GM23338 (cell line): ENCODE measurements at regions not wholly inside any gene's neighbourhood (a gene's known extent, or its start where the extent isn't known, plus 50 kb on each side); places are given as distances from the start of the nearest gene placed in this dataset.

Experiments
- ATAC-seq: fragments of 200-7000 bp; cut with Tn5 transposase; 3 replicates; pipeline ENCODE4 v1.9.1; 2020
- DNase-seq: peaks from one replicate; pipeline ENCODE4 v3.0.0-alpha.2; 2015; ENCODE audit warnings: low spot score
- H2AFZ ChIP-seq: fragments of 200-600 bp; sonication (generic); 2 replicates; pipeline ENCODE4 v1.8.0; 2016; ENCODE audit warnings: antibody characterized with exemption, mild to moderate bottlenecking, moderate library complexity
- H3F3A ChIP-seq: fragments of 200-600 bp; sonication (generic); replicated peaks from 2 replicates; pipeline ENCODE4 v1.8.0; 2017; ENCODE audit warnings: antibody characterized with exemption, mixed run types, low read depth
- H3K27ac ChIP-seq: fragments of 200-600 bp; sonication (generic); 2 replicates; pipeline ENCODE4 v1.6.1; 2016; ENCODE audit warnings: low read depth
- H3K27me3 ChIP-seq: fragments of 200-600 bp; sonication (generic); 2 replicates; pipeline ENCODE4 v1.8.0; 2016; ENCODE audit warnings: mild to moderate bottlenecking, mixed run types, moderate library complexity; ENCODE audit not compliant: insufficient read depth
- H3K36me3 ChIP-seq: fragments of 200-600 bp; sonication (generic); 2 replicates; pipeline ENCODE4 v1.8.0; 2016; ENCODE audit warnings: mild to moderate bottlenecking; ENCODE audit not compliant: insufficient read depth
- H3K4me1 ChIP-seq: fragments of 200-600 bp; sonication (generic); 2 replicates; pipeline ENCODE4 v1.8.0; 2016; ENCODE audit warnings: mild to moderate bottlenecking, moderate library complexity; ENCODE audit not compliant: insufficient read depth
- H3K4me2 ChIP-seq: fragments of 200-600 bp; sonication (generic); 2 replicates; pipeline ENCODE4 v1.7.1; 2017; ENCODE audit warnings: mixed run types
- H3K4me3 ChIP-seq: fragments of 200-600 bp; sonication (generic); 2 replicates; pipeline ENCODE4 v1.6.1; 2016; ENCODE audit warnings: mixed run types
- H3K79me2 ChIP-seq: fragments of 200-600 bp; sonication (generic); replicated peaks from 2 replicates; pipeline ENCODE4 v1.8.0; 2017; ENCODE audit warnings: mild to moderate bottlenecking; ENCODE audit not compliant: insufficient read depth
- H3K9me2 ChIP-seq: fragments of 200-600 bp; sonication (generic); 2 replicates; pipeline ENCODE4 v1.8.0; 2017; ENCODE audit not compliant: insufficient read depth
- H4K20me1 ChIP-seq: fragments of 200-600 bp; sonication (generic); replicated peaks from 2 replicates; pipeline ENCODE4 v1.8.0; 2017; ENCODE audit warnings: mild to moderate bottlenecking; ENCODE audit not compliant: insufficient read depth
- H3K27ac Mint-ChIP-seq: 2 replicates; pipeline ENCODE4 v1.8.0; 2020; ENCODE audit warnings: inconsistent platforms, mild to moderate bottlenecking, moderate library complexity, mixed read lengths
- H3K27me3 Mint-ChIP-seq: 3 replicates; pipeline ENCODE4 v1.8.0; 2022; ENCODE audit warnings: low read depth, mild to moderate bottlenecking, moderate library complexity, mixed read lengths, inconsistent platforms; ENCODE audit not compliant: insufficient read depth, poor library complexity
- H3K36me3 Mint-ChIP-seq: 3 replicates; pipeline ENCODE4 v1.8.0; 2021; ENCODE audit warnings: low read depth, mild to moderate bottlenecking, inconsistent platforms, moderate library complexity, mixed read lengths
- H3K4me1 Mint-ChIP-seq: 3 replicates; pipeline ENCODE4 v1.8.0; 2020; ENCODE audit warnings: mild to moderate bottlenecking, inconsistent platforms, mixed read lengths
- H3K4me3 Mint-ChIP-seq: 3 replicates; pipeline ENCODE4 v1.8.0; 2021; ENCODE audit warnings: moderate library complexity, mild to moderate bottlenecking, inconsistent platforms, mixed read lengths
- H3K9me3 Mint-ChIP-seq: 3 replicates; pipeline ENCODE4 v1.8.0; 2020; ENCODE audit warnings: moderate library complexity, mild to moderate bottlenecking, inconsistent platforms, mixed read lengths
- CREB1 ChIP-seq: fragments of 250-450 bp; sonication (Bioruptor Pico); IDR thresholded peaks from 2 replicates; pipeline ENCODE4 v1.5.0; 2020; ENCODE audit warnings: low read depth, mild to moderate bottlenecking, moderate library complexity
- EZH2 ChIP-seq: fragments of 200-600 bp; sonication (generic); IDR thresholded peaks from one replicate; pipeline ENCODE4 v1.8.0; 2017; ENCODE audit warnings: antibody characterized with exemption, mild to moderate bottlenecking, low read depth; ENCODE audit not compliant: unreplicated experiment
- EZH2phosphoT487 ChIP-seq: fragments of 200-600 bp; sonication (generic); IDR thresholded peaks from one replicate; pipeline ENCODE4 v1.8.1; 2018; ENCODE audit warnings: antibody characterized with exemption; ENCODE audit not compliant: unreplicated experiment
- NANOG ChIP-seq: IDR thresholded peaks from 2 replicates; pipeline ENCODE4 v1.6.1; 2016; ENCODE audit warnings: antibody characterized with exemption, borderline replicate concordance
- POLR2AphosphoS5 ChIP-seq: IDR thresholded peaks from 2 replicates; pipeline ENCODE4 v1.6.1; 2016; ENCODE audit warnings: antibody characterized with exemption, low read depth
- STAT1 ChIP-seq: IDR thresholded peaks from one replicate; pipeline ENCODE4 v1.6.1; 2016; ENCODE audit warnings: antibody characterized with exemption; ENCODE audit not compliant: unreplicated experiment
- ZNF331 ChIP-seq: fragments of 250-450 bp; sonication (Bioruptor Pico); IDR thresholded peaks from 2 replicates; pipeline ENCODE4 v1.5.0; 2020; ENCODE audit warnings: low read depth, mild to moderate bottlenecking, moderate library complexity

DNA sequence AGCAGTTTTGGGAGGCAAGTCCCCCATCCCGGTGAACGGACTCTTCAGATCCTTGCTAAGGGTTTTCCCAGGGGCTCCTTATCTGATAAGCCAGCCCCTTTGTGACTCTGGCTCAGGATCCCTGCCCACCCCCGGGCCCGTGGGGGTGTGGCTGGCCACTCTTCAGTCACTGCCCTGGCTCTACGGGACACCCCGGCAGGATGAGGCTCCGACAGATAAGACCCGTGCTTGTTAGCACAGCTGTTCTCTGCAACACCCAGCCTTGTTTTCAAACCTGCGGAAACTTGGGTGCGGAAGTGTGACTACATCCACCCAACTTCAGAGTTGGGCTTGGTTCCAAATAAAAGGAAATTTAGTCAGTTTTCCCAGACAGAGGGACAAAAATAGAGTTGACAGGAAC lies 66.7 kb upstream of the PODXL start (continued):
- no peak for TF ChIP-seq ZNF331 (CRISPR knock-in tag)

DNA sequence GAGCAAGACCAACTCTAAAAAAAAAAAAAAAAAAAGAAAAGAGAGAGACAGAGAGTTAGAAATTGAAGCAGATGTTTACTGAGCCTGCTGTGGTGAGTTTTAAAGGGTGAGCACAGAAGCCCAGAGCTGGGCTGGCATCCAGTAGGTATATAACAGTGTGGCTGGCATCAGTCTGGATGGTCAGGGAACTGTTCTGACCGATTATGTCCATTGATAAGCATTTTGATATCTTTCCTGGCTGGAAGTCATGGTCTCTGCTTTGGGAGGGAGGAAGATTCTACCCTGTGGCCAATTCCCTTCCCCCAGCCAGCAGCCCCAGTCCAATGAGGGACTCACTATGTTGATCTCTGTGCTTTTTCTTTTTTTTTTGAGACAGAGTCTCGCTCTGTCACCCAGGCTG lies 65.2 kb upstream of the PODXL start:
- peaks cover 4% of the 10 kb centered on the region; the same call in 1 of the 2 replicates for H3F3A ChIP-seq
- no peaks in the 10 kb centered on the region for H3K79me2 ChIP-seq
- no peaks in the 10 kb centered on the region for H4K20me1 ChIP-seq
- no peak overlapping the region for H3K4me3 Mint-ChIP-seq
- 0 out of 2 replicates have a peak overlapping the region, but pooled peaks have one; percentile 66 for H2AFZ ChIP-seq
- no peak overlapping the region for H3K27ac ChIP-seq
- H3K4me1 ChIP-seq, result peaks cover 24% of the 10 kb centered on the region
- no peaks in the 10 kb centered on the region; the same call in 2 of the 3 replicates for H3K36me3 Mint-ChIP-seq
- 0 out of 2 replicates have a peak overlapping the region, but pooled peaks have one; percentile 20 for H3K4me2 ChIP-seq
- DNase-seq (no peak), ATAC-seq (no peak)
- H3K4me3 ChIP-seq, result no peak overlapping the region
- H3K9me2 ChIP-seq, result no peaks in the 10 kb centered on the region
- H3K4me1 Mint-ChIP-seq, result peaks cover 59% of the 10 kb centered on the region
- 0 out of 2 replicates have a peak overlapping the region, but pooled peaks have one; percentile 9 for H3K27ac Mint-ChIP-seq
- H3K27me3 ChIP-seq, result no peaks in the 10 kb centered on the region
- no peaks in the 10 kb centered on the region for H3K36me3 ChIP-seq
- no peaks in the 10 kb centered on the region for H3K9me3 Mint-ChIP-seq
- H3K27me3 Mint-ChIP-seq, result peaks cover 25% of the 10 kb centered on the region
- TF ChIP-seq CREB1 (CRISPR knock-in tag) (no peak), POLR2AphosphoS5 (no peak), EZH2phosphoT487 (no peak), NANOG (no peak), STAT1 (no peak)

DNA sequence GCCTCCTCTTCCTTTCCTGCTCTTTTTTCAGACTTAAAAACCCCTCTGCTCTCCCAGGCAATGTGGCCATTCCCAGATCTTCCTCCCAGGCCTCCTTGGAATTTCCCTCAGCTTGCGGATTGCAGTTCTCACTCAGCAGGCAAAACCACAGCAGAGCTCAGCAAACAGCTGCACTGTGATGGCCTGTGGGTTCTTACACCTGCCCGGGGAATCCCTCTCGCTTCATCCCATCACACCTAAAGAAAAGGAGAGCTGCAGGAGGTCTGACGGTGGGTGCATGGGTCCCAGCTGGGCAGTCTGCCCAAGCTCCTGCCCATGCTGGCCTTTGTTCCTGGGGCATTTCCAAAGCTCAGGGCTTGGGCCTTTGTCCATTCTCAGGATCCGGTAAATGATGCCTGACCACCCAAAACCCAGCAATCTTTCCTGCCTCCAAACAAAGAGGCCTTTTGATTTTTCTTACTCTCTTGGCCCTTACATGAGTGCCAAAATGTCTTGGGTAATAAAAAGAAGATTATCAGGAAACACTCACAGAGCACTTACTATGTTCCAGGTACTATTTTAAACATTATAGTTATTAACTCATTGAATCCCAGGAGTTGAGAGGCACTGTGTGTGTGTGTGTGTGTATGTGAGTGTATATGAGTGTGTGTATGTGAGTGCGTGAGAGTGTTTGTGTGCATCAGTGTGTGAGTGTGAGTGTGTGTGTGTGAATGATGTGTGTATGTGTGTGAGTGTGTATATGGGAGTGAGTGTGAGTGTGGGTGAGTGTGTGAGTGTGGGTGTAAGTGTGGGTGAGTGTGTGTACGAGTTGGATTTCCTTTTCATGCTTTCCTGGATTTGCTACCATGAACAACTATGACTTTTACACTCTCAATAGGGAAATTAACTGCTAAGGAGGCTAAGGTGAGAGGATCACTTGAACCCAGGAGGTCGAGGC lies 64.5 kb upstream of the PODXL start:
- ATAC-seq (peak; percentile 69), DNase-seq (peak; percentile 48)
- H3K4me3 ChIP-seq, result no peak overlapping the region
- peak overlapping the region; percentile 3; the same call in 1 of the 2 replicates for H3K27ac Mint-ChIP-seq
- no peak overlapping the region; the same call in 2 of the 3 replicates for H3K4me3 Mint-ChIP-seq
- no peaks in the 10 kb centered on the region for H3K9me3 Mint-ChIP-seq
- peaks cover 25% of the 10 kb centered on the region for H3K27me3 Mint-ChIP-seq
- no peak overlapping the region; the same call in 1 of the 2 replicates for H2AFZ ChIP-seq
- no peaks in the 10 kb centered on the region for H3K27me3 ChIP-seq
- H3K4me1 Mint-ChIP-seq, result peaks cover 53% of the 10 kb centered on the region
- TF ChIP-seq EZH2, result no peak
- H3K9me2 ChIP-seq, result no peaks in the 10 kb centered on the region
- H3K36me3 ChIP-seq, result no peaks in the 10 kb centered on the region
- H3F3A ChIP-seq, result no peaks in the 10 kb centered on the region
- no peak overlapping the region; the same call in 1 of the 2 replicates for H3K27ac ChIP-seq
- no peaks in the 10 kb centered on the region for H4K20me1 ChIP-seq
- H3K4me1 ChIP-seq, result peaks cover 16% of the 10 kb centered on the region
- H3K79me2 ChIP-seq, result no peaks in the 10 kb centered on the region
- H3K36me3 Mint-ChIP-seq, result no peaks in the 10 kb centered on the region; the same call in 2 of the 3 replicates
- H3K4me2 ChIP-seq, result no peak overlapping the region; the same call in 1 of the 2 replicates
